ENCODE measurements at regions not wholly inside any gene's neighbourhood (a gene's known extent, or its start where the extent isn't known, plus 50 kb on each side); places are given as distances from the start of the nearest gene placed in this dataset.

DNA sequence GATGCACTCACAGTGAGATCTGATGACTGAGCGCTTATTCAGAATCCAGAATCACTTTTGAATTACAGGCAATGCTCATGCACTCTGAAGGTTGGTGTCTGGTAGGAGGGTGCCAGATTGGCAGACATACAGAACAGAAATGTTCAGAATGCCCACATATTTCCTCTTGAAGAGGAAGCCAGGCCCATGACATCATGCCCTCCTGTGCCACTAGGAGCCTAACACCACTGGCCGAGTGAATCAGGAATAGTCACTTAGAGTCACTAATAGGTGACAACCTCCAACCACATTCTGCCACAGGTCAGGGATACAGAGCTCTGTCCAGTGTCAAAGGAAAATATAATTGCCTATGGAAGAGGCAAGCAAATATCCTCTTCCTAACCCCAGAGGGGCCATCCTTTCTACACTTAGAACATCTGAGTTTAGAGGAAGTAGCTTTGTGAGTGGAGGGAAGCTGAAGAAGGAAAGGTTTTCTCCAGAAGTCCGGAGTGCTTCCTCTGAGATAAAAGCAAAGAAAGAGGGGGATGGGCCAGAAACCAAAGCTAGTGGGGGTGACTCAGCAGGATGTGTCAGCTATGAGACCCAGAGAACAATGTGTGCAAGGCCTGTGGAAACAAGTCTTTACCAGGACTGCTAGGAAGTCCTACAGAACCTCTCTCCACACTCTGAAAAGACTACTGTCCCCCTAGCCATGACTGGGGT, 838.8 kb downstream of the GRID1 start:
- Histone ChIP-seq H3K79me2 (no peaks in the 10 kb centered on the region), H3K4me3 (no peak overlapping the region), H3K4me1 (ENCODE audit: insufficient read depth) (no peaks in the 10 kb centered on the region), H3K36me3 (replicated peaks; ENCODE audit: insufficient read depth, low read depth) (no peaks in the 10 kb centered on the region), H2AFZ (no peak overlapping the region), H4K20me1 (ENCODE audit: insufficient read depth, poor library complexity, severe bottlenecking) (no peaks in the 10 kb centered on the region), H3K4me2 (no peak overlapping the region), H3K9me3 (ENCODE audit: low read depth) (no peaks in the 10 kb centered on the region), H3K9me2 (replicated peaks; ENCODE audit: insufficient read depth) (no peaks in the 10 kb centered on the region), H3K27me3 (no peaks in the 10 kb centered on the region), H3K27ac (no peak overlapping the region)
- WGBS (ENCODE audit: low lambda C conversion rate, missing lambda C conversion rate) = 89% methylated on average over 3 of the region's 3 CpGs
- DNase-seq (ENCODE audit: low spot score) = no peak
- TF ChIP-seq CTCF (IDR thresholded peaks at IDR 0.05; ENCODE audit: poor library complexity) (no peak), EZH2 (IDR thresholded peaks at IDR 0.05; ENCODE audit: borderline replicate concordance) (no peak), EZH2phosphoT487 (IDR thresholded peaks at IDR 0.05; ENCODE audit: low read depth, severe bottlenecking, unreplicated experiment) (no peak)

GRCh38 chr10:85528318-85528652, 838.3 kb downstream of the GRID1 start:
- no peak for DNase-seq (ENCODE audit: low spot score)
- H2AFZ ChIP-seq = no peak overlapping the region
- no peaks in the 10 kb centered on the region for H3K9me2 ChIP-seq (replicated peaks; ENCODE audit: insufficient read depth)
- H4K20me1 ChIP-seq (ENCODE audit: insufficient read depth, poor library complexity, severe bottlenecking) = no peaks in the 10 kb centered on the region
- H3K9me3 ChIP-seq (ENCODE audit: low read depth) = no peaks in the 10 kb centered on the region
- no peak overlapping the region for H3K4me2 ChIP-seq
- no peaks in the 10 kb centered on the region for H3K79me2 ChIP-seq
- no peak overlapping the region for H3K4me3 ChIP-seq
- no peaks in the 10 kb centered on the region for H3K27me3 ChIP-seq
- no peaks in the 10 kb centered on the region for H3K36me3 ChIP-seq (replicated peaks; ENCODE audit: insufficient read depth, low read depth)
- no peak overlapping the region for H3K27ac ChIP-seq
- TF ChIP-seq EZH2 (IDR thresholded peaks at IDR 0.05; ENCODE audit: borderline replicate concordance) = no peak
- no peak for TF ChIP-seq EZH2phosphoT487 (IDR thresholded peaks at IDR 0.05; ENCODE audit: low read depth, severe bottlenecking, unreplicated experiment)
- no peak for TF ChIP-seq CTCF (IDR thresholded peaks at IDR 0.05; ENCODE audit: poor library complexity)
- H3K4me1 ChIP-seq (ENCODE audit: insufficient read depth) = no peaks in the 10 kb centered on the region

DNA sequence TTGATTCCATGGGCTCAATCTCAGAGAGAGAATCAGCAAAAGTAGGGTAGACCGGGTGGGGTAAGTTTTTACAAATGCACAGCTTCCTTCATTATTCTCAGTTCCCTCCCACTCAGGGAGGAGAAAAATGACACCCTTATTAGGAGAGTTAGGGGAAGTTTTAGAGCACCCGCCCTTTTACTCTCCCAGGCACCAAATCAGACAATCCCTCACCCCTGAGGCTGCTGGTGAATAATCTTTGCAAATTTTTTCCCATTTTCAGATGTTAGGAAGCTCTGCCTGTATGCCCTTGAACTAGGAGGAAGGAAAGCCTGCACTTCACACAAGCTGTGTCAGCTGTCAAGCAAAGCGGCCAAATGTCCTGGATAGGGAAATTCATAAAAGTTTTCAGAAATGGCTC, 834.9 kb downstream of the GRID1 start:
- H3K9me2 ChIP-seq (replicated peaks; ENCODE audit: insufficient read depth) = no peaks in the 10 kb centered on the region
- H3K79me2 ChIP-seq = no peaks in the 10 kb centered on the region
- no peak overlapping the region for H2AFZ ChIP-seq
- no peaks in the 10 kb centered on the region for H3K9me3 ChIP-seq (ENCODE audit: low read depth)
- no peak overlapping the region for H3K27ac ChIP-seq
- H3K36me3 ChIP-seq (replicated peaks; ENCODE audit: insufficient read depth, low read depth) = no peaks in the 10 kb centered on the region
- H3K4me1 ChIP-seq (ENCODE audit: insufficient read depth) = no peaks in the 10 kb centered on the region
- no peaks in the 10 kb centered on the region for H4K20me1 ChIP-seq (ENCODE audit: insufficient read depth, poor library complexity, severe bottlenecking)
- 75% methylated on average over 3 of the region's 3 CpGs for WGBS (ENCODE audit: low lambda C conversion rate, missing lambda C conversion rate)
- no peak overlapping the region for H3K4me3 ChIP-seq
- H3K4me2 ChIP-seq = no peak overlapping the region
- no peak for DNase-seq (ENCODE audit: low spot score)
- H3K27me3 ChIP-seq = no peaks in the 10 kb centered on the region
- TF ChIP-seq EZH2 (IDR thresholded peaks at IDR 0.05; ENCODE audit: borderline replicate concordance) (no peak), EZH2phosphoT487 (IDR thresholded peaks at IDR 0.05; ENCODE audit: low read depth, severe bottlenecking, unreplicated experiment) (no peak), CTCF (IDR thresholded peaks at IDR 0.05; ENCODE audit: poor library complexity) (no peak)

DNA sequence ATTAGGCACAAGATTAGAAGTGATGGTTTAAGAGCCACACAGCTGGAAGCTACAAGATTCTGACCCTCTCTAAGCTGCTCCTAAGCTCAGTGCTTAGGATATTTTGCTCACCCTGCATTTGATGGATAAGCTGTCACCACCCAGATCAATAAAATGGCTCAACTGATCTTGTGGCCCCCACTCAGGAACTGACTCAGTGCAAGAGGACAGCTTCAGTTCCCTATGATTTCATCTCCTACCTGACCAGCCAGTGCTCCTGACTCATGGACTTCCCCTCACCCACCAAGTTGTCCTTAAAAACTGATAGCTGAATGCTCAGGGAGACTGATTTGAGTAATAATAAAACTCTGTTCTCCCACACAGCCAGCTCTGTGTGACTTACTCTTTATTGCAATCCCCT, 833.8 kb downstream of the GRID1 start:
- Histone ChIP-seq H3K36me3 (replicated peaks; ENCODE audit: insufficient read depth, low read depth) (no peaks in the 10 kb centered on the region), H3K79me2 (no peaks in the 10 kb centered on the region), H3K4me1 (ENCODE audit: insufficient read depth) (no peaks in the 10 kb centered on the region), H2AFZ (no peak overlapping the region), H3K27ac (no peak overlapping the region), H3K4me3 (no peak overlapping the region), H3K9me3 (ENCODE audit: low read depth) (no peaks in the 10 kb centered on the region), H3K27me3 (no peaks in the 10 kb centered on the region), H3K9me2 (replicated peaks; ENCODE audit: insufficient read depth) (no peaks in the 10 kb centered on the region), H4K20me1 (ENCODE audit: insufficient read depth, poor library complexity, severe bottlenecking) (no peaks in the 10 kb centered on the region), H3K4me2 (no peak overlapping the region)
- no peak for TF ChIP-seq CTCF (IDR thresholded peaks at IDR 0.05; ENCODE audit: poor library complexity)
- TF ChIP-seq EZH2 (IDR thresholded peaks at IDR 0.05; ENCODE audit: borderline replicate concordance) = no peak
- TF ChIP-seq EZH2phosphoT487 (IDR thresholded peaks at IDR 0.05; ENCODE audit: low read depth, severe bottlenecking, unreplicated experiment) = no peak
- no peak for DNase-seq (ENCODE audit: low spot score)
